Hippocampal formation (tissue), 2 donors: ENCODE measurements at regions not wholly inside any gene's neighbourhood (a gene's known extent, or its start where the extent isn't known, plus 50 kb on each side); places are given as distances from the start of the nearest gene placed in this dataset.
"Not testable (repeated sequence)": the region's sequence is repeated elsewhere in the genome, so short reads cannot be mapped to it uniquely, and the experiment has no call there.

Source experiments
- DNase-seq, 2 donors: peaks; one replicate each; lab custom pipeline; 2025; lab: John Stamatoyannopoulos, UW

DNA sequence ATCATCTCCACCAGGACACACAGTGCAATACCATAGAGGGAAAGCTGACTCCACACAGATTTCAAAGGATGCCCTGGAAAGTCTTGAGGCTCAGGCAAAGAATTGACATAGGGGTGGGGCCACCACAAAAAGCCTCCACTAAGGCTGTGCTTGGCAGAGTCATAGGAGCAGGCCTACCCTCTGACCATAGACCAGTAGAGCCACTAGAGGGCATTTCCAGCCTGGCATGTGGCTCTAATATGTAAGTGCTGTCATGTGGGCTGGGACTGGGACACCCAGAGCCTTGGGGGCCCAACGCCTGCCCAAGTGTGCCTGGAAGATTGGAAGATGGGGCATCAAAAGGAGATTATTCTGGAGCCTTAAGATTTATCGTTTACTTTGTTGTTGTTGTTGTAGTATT is 726.0 kb downstream of the DNAH5 start:
- DNase-seq: no peak

DNA sequence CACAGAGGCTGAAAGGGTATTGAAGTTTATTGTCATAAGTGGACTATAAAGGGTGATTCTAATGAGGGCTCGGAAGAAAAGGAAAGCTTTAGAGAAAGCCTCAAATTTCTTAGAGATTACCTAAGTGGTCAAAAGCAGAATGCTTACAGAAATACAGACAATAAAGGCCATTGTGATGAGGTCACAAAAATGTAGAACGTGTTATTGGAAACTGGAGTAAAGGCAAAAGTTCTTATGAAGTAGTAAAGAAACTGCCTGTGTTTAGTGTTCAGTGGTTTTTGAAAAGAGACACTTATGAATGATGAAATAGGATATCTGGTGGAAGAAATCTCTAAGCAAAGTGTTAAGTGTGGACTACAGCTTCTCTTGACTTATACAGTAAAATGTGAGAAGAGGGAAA is 726.9 kb downstream of the DNAH5 start:
- no peak for DNase-seq

DNA sequence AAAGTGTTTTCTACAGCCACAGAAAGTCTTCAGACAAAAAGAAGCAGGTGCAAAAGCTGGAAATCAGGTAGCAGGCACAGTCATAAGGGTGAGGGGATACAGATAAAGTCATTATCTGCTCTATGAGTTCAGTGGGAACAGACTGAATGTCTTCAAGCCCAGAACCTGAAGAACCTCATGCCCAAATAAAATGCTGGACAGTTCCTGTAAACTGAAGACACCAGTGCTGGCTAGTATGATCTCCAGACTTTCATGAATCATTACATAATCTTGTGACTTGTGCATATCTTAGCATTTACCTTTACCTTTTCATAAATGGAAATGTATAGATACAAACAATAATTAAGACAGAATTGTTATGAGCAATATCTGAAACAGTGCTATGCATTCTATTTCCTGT is 728.7 kb downstream of the DNAH5 start:
- no peak for DNase-seq

DNA sequence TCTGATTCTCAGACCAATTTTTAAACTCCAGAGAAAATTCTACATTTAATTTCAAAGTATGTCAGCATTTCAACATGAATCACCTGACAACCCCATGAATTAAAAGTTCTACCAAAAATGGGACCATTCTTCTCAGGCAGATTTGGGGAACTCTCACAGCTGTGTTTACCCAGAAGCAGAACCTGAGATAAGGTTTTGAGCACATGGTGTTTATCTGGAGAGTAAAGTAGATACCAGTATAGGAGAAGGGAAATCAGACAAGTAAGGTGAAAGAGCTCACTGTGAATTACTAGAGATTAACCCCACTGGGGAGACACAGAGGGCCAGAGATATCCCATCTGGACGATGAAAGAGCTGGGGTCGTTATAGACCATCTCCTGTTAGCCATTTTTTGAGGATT is 729.1 kb downstream of the DNAH5 start:
- no peak for DNase-seq

DNA sequence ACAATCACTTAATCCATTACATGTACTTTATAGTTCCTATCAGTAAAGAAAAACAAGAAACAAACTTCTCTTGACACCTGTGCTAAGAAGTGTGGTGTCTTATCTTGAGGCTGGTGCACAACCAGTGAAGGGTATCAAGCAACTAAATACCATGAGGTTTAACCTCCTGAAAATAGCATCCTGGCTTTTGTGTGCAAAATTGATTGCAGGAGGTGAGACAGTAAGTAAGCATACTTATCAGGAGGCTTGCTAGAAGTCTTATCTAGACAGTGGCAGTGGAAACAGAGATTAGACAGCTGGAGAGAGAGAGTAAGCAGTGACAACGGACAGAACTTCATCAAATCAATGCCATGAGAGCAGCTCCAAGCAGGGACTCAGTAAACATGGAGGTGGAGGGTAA is 730.3 kb downstream of the DNAH5 start:
- no peak for DNase-seq

DNA sequence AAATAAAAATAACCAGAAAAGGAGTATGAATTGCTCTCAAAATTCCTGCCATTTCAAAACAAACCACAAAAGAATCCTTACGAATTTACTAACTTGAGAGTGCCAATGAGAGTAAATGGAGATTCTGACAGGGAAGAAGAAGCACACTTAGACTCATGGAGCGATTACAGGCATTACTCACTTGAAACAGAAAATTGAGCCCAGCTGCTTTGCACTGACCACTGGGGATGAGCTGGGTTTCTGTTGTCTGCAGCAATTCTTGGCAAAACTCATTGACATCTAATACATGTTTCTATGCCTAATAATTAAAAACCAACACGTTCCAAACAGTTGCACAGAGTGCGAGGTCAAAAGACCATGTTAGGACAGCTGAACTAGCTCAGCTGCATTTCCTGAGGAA is 731.6 kb downstream of the DNAH5 start:
- no peak for DNase-seq

DNA sequence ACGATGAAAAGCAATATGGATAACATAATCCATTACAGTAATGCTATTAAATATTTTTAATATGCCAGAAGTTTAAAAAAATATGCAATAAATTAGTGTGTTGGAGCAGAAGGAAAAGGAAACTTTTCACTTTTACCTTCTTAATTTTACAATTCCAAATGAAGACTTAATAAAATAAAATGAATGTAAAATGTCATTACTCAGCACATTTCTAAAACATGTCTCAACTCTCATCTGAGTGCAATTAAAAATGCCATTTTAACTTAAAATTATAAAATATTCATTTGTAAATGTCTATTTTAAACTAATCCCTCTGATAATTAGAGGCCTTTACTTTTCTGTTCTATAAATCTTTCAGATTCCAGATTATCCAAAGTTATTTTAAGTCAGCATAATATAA is 733.4 kb downstream of the DNAH5 start:
- DNase-seq: no peak

DNA sequence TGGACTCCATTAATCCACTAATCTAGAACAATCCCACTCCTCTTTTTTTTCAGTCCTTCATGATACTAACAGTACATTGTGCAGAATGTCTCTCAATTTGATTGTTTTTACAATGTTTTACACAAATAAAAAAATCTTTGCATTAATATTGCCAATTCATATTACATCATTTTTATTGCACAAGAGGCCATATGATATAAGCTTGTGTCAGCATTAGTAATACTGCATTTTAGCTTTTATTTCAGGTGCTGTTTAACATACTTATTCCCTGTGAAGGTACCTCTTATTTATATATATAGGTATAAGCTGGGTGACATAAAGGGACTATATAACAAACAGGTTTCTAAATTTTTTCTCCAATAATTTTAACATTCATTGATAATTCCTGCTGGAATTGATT is 737.4 kb downstream of the DNAH5 start:
- no peak for DNase-seq

DNA sequence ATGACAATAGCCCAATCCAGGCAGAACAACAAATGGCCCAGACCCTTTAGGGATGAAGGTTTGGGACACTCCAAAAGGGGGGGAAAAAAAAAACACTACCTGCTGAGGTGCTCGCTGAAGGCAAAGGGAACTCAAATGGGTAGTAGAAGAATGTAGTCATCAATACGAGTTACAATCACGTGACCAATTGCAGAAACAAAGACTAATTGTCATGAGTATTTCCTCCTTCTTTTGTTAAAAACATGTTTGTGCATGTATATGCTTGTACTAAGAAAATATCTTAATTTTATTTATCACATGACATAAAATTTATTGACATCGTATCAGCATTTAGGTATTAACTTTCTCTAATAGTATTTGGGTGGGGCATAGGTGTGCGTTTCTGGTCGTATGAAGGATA is 743.5 kb downstream of the DNAH5 start:
- no peak for DNase-seq

DNA sequence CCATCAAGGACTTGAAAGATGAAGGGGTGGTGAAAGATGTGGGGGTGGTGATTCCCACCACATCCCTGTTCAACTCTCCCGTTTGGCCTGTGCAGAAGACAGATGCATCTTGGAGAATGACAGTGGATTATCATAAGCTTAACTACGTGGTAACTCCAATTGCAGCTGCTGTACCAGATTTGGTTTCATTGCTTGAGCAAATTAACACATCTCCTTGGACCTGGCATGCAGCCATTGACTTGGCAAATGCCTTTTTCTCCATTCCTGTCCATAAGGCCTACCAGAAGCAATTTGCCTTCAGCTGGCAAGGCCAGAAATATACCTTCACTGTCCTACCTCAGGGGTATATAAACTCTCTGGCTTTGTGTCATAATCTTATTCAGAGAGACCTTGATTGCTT is 746.3 kb downstream of the DNAH5 start:
- DNase-seq: not testable (repeated sequence)

DNA sequence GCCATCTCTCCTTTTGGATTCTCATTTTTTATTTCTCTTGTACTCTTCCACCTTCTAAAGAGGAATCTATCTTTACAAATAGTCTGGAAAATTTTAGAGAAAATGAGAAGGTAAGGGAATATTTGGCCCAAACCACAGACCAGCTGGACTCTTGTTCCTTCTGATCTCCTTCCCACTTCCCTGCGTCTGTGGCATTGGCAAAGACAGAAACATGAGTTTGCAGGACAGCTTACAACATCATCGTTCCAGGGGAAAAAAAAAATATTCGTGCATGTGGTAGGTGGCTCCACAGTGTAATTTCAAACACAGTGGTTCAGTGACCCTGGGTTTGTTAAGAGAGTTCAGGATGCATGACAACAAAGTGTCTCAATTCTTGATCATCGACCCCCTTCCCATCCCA is 755.0 kb downstream of the DNAH5 start:
- DNase-seq: no peak

DNA sequence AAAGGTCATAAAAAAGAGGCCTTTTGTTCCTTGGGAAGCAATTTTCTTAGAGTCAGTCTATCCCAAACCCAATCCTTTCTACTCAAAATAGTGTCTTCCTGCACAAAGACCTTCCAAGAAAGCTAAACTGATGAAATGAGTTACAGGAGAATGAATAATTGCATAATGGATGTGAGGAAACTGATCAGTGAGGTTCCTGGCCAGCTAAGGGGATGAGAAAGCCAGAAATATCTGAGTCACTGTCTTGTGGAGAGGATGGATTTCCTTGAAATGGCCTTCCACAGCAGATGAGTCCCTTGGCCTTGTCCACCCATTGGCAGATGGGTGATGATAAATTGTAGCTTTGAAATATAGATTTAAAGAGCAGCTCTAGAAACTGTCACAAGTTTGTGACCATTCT is 756.1 kb downstream of the DNAH5 start:
- DNase-seq: no peak

DNA sequence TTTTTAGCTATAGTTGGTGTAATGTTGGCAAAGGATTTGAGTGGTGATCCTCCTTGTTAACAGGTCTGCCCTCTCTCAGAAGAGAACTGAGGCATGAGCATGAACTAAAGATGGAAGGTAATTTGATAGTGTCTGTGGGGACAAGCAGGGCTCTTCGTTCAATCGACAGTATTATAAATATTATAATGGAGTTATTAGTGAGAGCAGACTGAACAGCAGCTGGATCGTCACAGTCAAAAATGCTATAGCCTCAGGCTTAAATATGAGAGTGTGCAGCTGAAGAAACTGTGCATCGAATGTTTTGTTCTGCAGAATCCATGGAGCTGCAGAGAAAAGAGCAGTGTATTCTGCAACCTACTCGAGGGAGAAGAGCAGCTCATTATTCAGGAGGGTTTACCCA is 757.3 kb downstream of the DNAH5 start:
- no peak for DNase-seq

DNA sequence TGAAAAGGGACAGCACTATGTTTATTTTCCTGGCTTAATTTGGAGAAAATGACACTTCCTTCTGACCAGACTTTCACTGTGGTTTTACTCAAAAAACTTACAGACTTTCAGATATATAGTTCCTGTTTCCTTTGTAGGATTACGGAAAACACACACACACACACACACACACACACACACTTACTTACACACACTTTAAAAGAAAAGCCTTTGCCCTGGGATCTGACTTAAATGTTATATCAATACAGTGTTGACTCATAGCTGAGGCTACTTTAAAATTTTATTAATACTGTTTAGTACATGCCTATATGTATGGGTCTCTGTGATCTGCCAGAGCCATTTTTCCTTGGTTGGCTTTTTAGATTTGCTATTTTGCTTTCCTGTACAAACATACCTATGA is 758.3 kb downstream of the DNAH5 start:
- no peak for DNase-seq

DNA sequence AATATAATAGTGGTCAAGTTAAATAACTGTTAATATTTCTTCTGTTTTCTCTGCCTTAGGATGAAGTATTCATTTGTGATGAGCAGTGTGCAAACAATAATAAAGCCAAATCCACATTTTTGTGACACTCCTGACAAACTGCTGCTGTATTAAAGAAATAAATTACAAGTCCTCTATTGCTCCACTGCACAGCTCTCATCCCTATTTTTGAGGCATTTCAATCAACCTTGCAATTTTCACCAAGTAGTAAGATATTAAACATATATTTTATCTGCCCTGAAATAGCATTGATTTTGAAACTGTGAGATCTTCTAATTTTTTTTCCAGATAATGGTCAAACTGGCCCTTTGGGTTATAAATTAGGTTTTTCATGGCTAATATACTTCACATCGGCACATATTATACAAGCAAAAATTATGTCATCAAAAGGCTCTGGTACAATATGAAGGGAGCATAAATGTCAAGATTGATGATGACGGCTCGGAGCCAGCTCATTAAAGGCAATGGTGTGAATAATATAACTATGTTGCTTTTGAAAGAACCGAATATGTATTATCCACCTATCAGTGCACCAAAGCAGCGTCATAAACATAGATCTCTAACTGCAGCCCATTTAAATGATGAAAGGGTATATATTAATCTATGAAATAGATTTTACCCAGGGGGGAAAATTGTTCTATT is 764.9 kb downstream of the DNAH5 start:
- DNase-seq: no peak

DNA sequence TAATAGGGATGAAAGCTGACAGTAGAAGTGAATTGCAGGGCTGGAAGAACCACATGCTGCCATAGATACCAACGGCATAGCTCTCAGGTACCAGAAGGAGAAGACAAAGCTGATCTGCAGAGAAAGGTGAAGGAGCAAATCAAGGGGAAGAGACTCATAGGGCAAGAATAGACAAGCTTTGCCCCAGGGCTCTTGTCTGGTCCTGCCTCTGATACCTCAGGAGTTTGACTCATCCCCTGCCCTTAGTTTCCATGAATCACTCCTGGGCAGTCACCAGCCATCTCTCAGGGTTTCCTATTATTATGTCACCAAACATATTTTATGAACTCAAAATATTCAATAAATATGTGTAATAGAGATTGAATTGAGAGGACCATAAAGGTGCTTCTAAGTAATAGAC is 800.9 kb downstream of the DNAH5 start:
- no peak for DNase-seq

DNA sequence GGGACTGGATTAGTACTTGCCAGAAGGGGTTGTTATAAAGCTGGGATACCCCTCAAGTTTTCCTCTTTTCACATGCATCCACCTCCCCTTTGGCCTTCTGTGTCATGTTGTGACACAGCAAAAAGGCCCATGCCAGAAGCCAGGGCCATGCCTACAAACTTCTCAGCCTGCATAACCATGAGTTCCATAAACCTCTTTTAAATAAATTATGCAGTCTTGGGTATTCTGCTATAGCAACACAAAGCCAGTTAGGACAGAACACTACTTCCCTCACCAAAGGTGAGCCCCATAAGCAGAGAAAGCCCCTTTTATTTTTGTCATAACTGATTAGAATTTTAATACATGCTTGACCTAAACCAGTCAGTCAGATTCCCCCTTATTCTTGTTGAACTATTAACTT is 801.3 kb downstream of the DNAH5 start:
- no peak for DNase-seq

DNA sequence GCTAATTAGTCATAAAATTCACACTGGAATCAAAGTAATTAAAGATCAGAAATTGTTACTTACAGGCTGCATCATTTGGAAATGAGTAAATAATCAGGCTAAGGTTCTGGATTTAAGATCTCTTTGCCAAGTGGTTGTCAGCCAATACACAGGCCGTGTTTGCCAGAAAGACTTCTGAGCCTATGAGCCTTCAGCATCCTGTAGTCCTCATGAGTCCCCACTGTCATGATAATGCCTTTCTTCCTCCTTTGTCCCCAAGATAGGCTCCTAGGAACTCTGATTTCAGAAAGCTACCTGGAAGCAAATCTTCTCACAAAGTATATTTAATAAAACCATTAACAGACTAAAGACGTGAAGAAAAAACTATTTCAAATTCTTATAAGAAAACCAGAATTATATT is 810.5 kb downstream of the DNAH5 start:
- no peak for DNase-seq

DNA sequence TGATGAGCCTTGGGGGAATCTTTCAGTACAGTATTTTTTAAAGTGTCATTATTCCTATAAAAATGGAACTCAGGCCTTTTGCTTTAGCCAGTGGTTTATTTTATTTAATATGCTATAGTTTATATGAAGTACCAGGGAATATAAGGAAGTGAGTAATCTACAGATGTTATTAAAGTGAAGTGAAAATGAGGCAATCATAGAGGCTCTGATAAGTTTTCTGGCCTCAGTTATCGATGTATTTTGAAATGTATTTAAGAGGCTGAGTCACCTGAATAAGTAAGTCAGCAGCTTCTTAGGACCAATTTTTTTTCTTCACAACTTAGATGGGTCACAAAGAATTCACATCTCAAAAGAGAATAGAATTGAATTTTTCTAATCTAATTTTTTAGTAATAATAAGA is 829.0 kb downstream of the DNAH5 start:
- no peak for DNase-seq

DNA sequence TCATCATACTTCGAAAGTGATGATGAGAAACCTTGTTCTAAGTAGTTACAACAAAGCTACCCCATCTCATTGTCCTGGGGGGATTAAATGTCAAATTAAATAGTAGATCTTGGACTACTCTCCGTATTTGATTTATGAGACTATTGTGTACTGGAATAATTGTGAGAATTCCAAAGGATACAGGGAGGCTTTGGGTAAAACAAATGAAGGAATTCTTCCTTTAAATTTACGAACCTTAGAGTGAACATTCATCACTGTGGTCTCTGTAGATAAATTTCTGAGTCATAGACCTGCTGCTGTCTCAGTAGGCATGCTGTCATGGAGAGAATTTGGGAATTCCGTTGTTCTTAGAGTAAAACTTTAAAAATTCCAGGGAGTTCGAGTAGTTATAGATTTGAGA is 836.2 kb downstream of the DNAH5 start:
- no peak for DNase-seq

DNA sequence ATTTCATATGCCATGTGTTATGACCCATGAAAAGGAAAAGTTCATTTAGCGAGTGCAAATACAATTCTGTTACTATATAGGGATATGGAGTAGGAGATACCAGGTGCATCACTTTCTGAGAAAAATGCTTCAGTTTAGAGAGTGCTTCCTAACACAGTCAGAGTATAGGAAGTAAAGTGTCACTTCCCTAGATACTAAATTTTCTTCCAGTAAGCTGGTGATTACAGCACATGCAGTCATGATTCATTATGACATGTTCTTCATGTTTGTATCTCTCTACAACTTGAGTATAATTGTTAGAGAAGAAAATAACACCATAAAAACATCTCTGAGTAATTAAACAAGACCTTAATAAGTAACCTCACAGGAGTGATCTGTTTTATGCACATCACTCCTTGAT is 837.0 kb downstream of the DNAH5 start:
- DNase-seq: no peak

DNA sequence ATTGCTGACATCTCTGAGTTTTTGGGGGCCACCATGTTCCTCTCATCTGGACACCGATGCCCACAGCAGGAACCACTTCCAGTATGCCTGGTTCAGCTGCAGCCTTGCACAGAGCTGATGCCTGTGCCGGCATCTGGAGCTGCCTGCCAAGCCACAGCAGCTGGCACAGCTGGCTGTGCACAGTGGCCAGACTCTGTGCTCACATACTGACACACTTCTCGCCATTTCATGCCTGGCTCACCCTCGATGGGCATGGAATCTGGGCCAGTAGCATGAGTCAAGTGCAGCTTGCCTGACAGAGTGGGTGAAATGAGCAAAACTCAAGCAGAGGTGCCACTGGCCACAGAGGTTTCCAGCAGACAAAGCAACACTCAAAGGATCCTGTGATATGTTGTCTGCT is 863.4 kb downstream of the DNAH5 start:
- no peak for DNase-seq

DNA sequence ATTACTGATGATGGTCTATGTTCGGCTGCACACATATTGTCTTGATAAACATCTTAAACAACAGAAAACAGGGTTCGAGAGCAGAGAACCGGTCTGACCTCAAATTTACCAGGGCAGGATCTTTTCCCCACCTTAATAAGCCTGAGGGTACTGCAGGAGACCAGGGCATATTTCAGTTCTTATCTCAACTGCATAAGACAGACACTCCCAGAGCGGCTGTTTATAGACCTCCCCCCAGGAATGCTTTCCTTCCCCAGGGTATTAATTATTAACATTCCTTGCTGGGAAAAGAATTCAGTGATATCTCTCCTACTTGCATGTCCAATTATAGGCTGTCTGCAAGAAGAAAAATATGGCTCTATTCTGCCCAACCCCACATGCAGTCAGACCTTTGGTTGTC is 871.6 kb downstream of the DNAH5 start:
- not testable (repeated sequence) for DNase-seq

DNA sequence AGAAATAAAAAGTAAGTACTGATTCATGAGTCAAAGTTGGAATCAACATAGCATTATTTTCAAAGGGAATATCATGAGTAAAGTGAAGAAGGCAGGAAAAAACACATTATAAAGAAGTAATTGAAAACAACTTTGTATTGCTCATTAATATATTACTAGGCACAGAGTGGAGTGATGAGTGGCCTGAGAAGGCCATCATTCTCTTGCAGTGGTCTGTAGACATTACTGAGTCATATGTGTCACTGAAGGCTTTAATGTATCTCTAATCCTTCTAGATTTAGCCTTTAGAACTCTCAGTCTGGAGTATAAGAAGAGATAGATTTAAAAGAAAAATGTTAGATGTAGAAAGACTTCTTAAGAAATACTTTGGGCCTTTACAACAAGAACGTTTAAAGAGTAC is 881.4 kb downstream of the DNAH5 start:
- DNase-seq: no peak
